COLO668 (cell line): ENCODE measurements at regions not wholly inside any gene's neighbourhood (a gene's known extent, or its start where the extent isn't known, plus 50 kb on each side); places are given as distances from the start of the nearest gene placed in this dataset.

ENCODE experiments used
- DNase-seq: peaks from one replicate; lab custom pipeline; 2025; ENCODE audit not compliant: unreplicated experiment; lab: John Stamatoyannopoulos, UW

GRCh38 chr7:35355199-35355598 is 101.3 kb upstream of the TBX20 start:
- no peak for DNase-seq

DNA sequence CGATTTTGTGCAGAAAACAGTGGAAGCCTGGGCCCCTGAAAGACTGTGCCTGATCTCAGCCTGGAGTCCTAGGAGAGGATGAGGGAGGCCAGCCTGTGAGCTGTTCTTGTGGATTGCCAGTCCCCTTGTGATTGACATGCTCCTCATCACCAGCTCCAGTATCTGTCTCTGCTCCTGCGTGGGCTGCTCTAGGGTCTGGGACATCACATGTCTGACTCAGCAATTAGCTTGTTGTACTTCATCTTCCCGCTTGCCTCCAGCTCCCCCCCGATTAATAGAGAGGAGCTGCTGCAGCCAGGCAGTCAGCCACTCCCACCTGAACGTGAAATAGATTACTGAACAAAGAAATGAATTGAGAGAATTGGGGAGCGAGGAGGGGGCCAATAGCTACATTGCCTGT is 99.6 kb upstream of the TBX20 start:
- DNase-seq = no peak

DNA sequence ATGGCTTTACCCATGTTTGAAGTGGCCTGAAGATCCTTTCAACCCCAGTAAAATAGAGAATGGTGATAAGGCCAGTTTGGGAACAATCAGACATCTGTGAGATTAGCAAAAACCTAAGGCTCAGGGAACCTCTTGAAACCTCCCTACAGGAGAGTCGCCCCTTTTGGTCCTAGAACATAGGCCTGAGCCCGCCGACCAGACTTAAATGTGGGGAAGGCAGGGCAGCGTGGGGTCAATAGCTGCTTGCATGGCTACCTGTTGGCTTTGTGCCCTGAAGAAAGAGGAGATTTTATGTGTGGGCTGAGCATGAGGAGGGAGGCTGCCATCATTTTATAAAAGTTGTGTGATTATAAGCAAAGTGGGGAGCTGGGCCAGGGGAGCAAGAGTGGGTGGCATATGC is 97.6 kb upstream of the TBX20 start:
- no peak for DNase-seq

DNA sequence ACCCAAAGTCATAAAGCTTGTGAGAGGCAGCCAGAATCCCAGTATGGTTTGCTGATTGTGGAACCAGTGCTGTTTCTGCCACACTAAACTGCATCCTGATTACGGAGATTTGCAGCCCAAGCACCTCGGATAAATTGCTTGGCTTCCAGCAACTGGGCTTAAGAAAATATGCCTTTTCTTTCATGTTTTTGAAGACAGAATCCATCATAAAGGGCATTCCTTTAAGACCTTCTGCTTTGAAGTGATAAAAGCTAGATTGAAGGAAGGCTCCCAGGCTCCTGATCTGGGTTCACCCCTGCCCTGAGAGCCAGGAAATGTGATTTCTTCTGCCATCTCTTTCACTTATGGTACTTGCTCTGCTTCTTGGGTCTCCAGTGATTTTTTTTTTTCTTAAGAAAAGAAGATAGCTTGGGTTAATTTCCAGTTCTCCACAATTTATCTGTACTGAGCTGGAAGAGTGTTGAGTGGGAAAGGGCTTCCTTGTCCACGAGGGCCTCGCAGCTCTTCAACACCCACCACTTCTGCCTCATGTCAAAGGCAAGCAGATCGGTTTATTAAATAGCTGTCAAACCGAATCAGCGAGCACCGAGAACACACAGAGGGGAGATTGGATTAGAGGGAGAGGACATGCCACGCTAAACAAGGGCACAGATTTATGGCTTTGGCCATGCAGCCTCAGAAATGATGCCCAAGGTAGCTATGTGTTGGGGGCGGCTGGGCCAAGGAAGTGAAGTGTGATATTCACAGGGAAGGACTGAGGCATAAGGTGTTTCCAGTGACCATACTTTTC is 94.9 kb upstream of the TBX20 start:
- DNase-seq = no peak

DNA sequence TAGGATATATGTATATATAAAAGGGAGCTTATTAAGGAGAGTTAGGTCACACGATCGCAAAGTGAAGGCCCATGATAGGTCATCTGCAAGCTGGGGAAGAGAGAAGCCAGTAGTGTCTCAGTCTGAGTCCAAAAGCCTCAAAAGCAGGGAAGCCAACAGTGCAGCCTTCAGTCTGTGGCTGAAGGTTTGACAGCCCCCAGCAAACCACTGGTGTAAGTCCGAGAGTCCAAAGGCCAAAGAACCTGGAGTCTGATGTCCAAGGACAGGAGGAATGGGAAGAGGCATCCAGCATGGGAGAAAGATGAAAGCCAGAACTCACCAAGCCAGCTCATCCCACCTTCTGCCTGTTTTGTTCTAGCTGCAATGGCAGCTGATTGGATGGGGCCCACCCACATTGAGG is 88.9 kb upstream of the TBX20 start:
- no peak for DNase-seq

DNA sequence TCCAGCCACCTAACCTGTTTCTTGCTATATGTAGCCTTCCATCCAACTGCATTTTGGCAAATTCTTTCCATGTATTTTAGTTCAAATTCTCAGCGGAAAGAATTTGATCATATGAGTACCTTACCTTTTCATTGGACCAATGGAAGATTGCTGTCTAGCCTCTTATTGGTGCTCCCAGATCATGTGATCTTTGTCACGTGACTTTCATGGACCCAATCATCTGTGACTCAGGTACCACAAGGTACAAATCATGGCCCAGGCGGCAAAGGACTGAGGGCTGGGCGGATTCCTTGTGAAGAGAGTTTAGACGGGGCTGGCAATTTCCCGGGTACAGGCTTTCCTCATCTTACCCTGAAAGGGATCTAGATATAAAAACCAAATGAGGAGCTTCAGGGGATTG is 85.9 kb upstream of the TBX20 start:
- no peak for DNase-seq

DNA sequence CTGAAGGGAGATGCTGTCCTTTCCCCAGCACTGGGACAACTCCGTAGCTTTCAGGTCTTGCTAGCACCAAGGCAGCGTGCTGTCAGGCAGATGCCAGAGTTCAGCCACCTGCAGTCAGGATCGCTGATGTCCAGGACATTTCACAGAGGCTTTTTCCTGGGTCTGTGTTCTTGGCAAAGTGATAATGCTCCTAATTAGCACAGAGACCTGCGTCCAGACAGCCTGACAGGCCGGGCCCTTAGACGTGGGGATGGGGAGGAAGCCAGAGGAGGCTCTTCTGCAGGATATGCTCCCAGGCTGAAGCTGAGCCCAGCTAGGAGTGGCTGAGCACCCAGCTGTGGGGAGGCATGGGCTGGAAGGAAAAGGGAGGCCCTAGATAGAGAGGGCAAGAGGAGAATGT is 82.5 kb upstream of the TBX20 start:
- no peak for DNase-seq

DNA sequence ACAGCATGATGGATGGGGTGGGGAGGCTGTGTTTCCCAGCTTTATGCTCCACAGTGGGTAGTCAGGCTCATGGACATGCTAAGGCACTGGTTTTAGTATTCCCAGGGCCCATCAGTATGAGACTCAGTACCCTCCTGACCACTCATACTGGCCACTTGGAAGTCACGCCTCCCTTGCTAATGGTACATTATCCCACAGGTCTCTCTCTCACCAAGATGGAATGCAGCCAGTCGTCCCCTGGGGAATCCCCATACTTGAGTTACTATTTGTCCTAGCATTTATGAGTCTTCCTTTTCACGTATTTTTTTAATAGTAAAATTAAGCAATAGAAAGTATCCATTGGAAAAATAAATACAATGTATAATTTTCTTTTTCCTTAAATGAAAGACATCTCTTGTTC is 80.6 kb upstream of the TBX20 start:
- no peak for DNase-seq

GRCh38 chr7:35333265-35333664 is 79.4 kb upstream of the TBX20 start:
- DNase-seq = no peak

- no peak for DNase-seq
Observed at GRCh38 chr7:35331730-35332678, 78.1 kb upstream of the TBX20 start.

GRCh38 chr7:35329026-35329425 is 75.1 kb upstream of the TBX20 start:
- DNase-seq = no peak

DNA sequence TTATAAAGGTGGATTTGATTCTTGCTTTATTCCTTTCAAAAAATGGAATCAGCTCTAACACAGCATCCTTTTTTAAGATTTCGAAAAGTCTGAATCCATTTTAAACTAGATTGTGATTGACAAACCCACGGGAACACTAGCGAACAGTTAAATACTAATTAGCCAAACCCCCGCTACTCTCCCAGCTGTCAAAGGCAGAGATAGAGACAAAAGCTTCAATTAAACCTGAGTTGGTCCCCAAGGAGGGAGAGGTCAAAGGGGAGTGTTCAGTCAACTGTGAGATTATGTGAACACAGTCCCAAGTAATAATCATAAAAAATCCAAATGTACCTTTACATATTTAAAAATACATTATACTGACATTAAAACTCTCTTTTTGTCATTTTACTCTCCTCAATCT is 65.7 kb upstream of the TBX20 start:
- DNase-seq = no peak

DNA sequence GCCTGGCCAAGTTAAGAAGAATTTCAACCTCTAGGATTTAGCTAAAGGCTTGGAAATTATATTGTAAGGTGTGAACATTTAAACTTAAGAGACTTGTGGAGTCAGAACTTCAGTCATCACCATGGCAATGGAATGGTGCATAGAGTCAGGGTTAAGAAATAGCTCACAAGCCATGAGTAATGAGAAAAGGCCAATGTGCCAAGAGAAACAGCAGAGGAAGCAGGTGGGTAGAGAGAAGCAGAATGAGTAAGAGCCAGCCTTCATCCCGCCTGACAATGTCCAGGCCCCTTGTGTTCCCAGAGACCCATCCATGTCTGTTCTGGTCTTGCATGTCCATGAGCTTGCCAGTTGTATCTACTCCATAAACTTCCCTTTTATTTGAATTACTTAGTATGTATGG is 62.6 kb upstream of the TBX20 start:
- no peak for DNase-seq

DNA sequence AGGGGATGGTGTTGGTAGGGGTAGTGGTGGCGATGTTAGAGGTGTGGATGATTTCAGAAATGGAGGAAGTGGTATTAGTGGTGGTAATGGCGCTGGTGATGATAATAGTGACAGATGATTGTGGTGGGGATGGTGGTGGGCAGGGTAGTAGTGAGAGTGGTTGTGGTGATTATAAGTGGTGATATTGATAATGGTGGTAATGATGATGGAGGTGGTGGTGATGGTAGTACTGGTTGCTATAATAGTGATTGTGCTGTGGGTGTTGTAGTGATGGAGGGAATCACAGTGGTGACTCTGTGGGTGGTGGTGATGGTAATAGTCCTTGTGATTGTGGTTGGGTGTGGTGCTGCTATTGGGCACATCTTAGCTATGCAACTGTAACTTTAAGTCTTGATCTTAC is 61.6 kb upstream of the TBX20 start:
- DNase-seq = no peak

- no peak for DNase-seq
Observed at GRCh38 chr7:35314354-35314753, 60.5 kb upstream of the TBX20 start.

- no peak for DNase-seq
Observed at GRCh38 chr7:35313575-35313974, 59.7 kb upstream of the TBX20 start.
